Spleen (tissue), 11 donors: ENCODE measurements at regions not wholly inside any gene's neighbourhood (a gene's known extent, or its start where the extent isn't known, plus 50 kb on each side); places are given as distances from the start of the nearest gene placed in this dataset.

Source experiments
- DNase-seq: peaks from one replicate; pipeline ENCODE4 v3.0.0-alpha.2; 2020
- H3K27ac ChIP-seq, 8 donors: fragments of 200-600 bp; sonication (generic) in 7 of 8; 1 replicate in 4 of 8; 2 replicates in 4 of 8; pipeline versions ENCODE4 v1.5.0 to v1.8.0; 2016 to 2021; ENCODE audit warnings: inconsistent platforms in 4 of 8, mild to moderate bottlenecking in 4 of 8, moderate library complexity in 1 of 8
- H3K27me3 ChIP-seq, 7 donors: fragments of 200-600 bp; sonication (generic) in 6 of 7; replicated peaks in 1 of 7; 1 replicate in 4 of 7; 2 replicates in 3 of 7; pipeline versions ENCODE4 v1.5.0 to v1.8.0; 2016 to 2021; ENCODE audit warnings: inconsistent platforms in 3 of 7, mild to moderate bottlenecking in 1 of 7
- H3K36me3 ChIP-seq, 6 donors: fragments of 200-600 bp; sonication (generic) in 5 of 6; 1 replicate in 4 of 6; 2 replicates in 2 of 6; pipeline versions ENCODE4 v1.5.0 to v1.8.0; 2016 to 2021; ENCODE audit warnings: inconsistent platforms in 2 of 6
- H3K4me1 ChIP-seq, 6 donors: fragments of 200-600 bp; sonication (generic) in 5 of 6; 1 replicate in 3 of 6; 2 replicates in 3 of 6; pipeline versions ENCODE4 v1.5.0 to v1.8.0; 2016 to 2021; ENCODE audit warnings: inconsistent platforms in 3 of 6
- H3K4me3 ChIP-seq, 8 donors: fragments of 200-600 bp; sonication (generic) in 7 of 8; 1 replicate in 4 of 8; 2 replicates in 4 of 8; pipeline versions ENCODE4 v1.5.0 to v1.8.0; 2016 to 2021; ENCODE audit warnings: inconsistent platforms in 4 of 8, mild to moderate bottlenecking in 4 of 8, moderate library complexity in 2 of 8
- H3K9me3 ChIP-seq, 8 donors: fragments of 200-600 bp; sonication (generic) in 7 of 8; 1 replicate in 4 of 8; 2 replicates in 4 of 8; pipeline versions ENCODE4 v1.5.0 to v1.8.0; 2016 to 2021; ENCODE audit warnings: inconsistent platforms in 4 of 8
- CTCF ChIP-seq, 11 experiments: fragments of 200-600 bp in 7 of 11; fragments of 450-650 bp in 4 of 11; sonication (generic) in 4 of 11; IDR thresholded peaks in 8 of 11; conservative IDR thresholded peaks in 3 of 11; 1 replicate in 7 of 11; 2 replicates in 4 of 11; pipeline versions ENCODE4 v1.4.0 to v1.8.0; 2016 to 2021; ENCODE audit warnings: antibody characterized with exemption in 11 of 11, inconsistent platforms in 4 of 11, mild to moderate bottlenecking in 1 of 11
- POLR2A ChIP-seq, 3 donors: fragments of 450-650 bp; IDR thresholded peaks; one replicate each; pipeline ENCODE4 v1.5.1; 2017; ENCODE audit warnings: antibody characterized with exemption in 3 of 3, mild to moderate bottlenecking in 1 of 3
- POLR2AphosphoS5 ChIP-seq, 3 donors: sonication (generic); formaldehyde crosslinking; IDR thresholded peaks; one replicate each; pipeline ENCODE4 v1.5.1; 2017; ENCODE audit warnings: antibody characterized with exemption in 3 of 3
- WGBS, 5 donors: extraction: QIAGEN DNeasy Blood & Tissue Kit in 3 of 5; methylation state at CpG; one replicate each; pipeline versions ENCODE4 v1.1.5 to v1.1.7; 2013 to 2018; 5-methylcytosine and 5-hydroxymethylcytosine counted together
- intact Hi-C: fragments of 100-400 bp; cut with DNase I; formaldehyde crosslinking; loops from one replicate; pipeline ENCODE4 v1.15.0; 2023; ENCODE audit warnings: low total_unique reads
- donor health status: healthy with polysubstance abuse.
- donor health status: DM: no; HTN: no; CAD: no; lungs with moderate emphysema.
- donor health status: DM: no; HTN: no; CAD: no.
- donor health status: Bipolar disorder and iron deficiency.
- donor health status: healthy.
- donor health status: DM: no; HTN: no; CAD: no.
- donor health status: DM: yes; HTN: yes; CAD: no.

DNA sequence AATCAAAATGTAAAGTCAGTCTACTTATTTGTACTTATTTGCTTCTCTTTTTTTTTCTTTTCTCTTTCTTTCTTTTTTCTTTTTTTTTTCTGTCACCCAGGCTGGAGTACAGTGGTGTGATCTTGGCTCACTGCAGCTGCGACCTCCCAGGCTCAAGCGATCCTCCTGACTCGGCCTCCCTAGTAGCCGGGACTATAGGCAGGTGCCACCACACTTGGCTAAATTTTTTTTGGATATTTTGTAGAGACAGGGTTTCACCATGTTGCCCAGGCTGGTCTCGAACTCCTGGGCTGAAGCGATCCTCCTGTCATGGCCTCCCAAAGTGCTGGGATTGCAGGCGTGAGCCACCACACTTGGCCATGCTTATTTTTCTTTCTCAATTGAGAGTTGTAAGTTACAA is 98.8 kb upstream of the ZBTB40 start:
- no peaks in the 10 kb centered on the region for H3K36me3 ChIP-seq
- no peak overlapping the region for H3K4me3 ChIP-seq
- no peak for TF ChIP-seq POLR2AphosphoS5 (IDR thresholded peaks at IDR 0.05)
- TF ChIP-seq POLR2A (IDR thresholded peaks at IDR 0.05), result no peak
- TF ChIP-seq CTCF (IDR thresholded peaks at IDR 0.05 in 8 of 11, conservative IDR thresholded peaks at IDR 0.05 in 3 of 11), result no peak
- H3K27me3 ChIP-seq, result peaks cover 0 to 97% (median 30%) of the 10 kb centered on the region in 7 donors
- WGBS, 5 donors, result 85 to 96% (median 92%) methylated on average over 7 of the region's 7 CpGs
- H3K4me1 ChIP-seq, result peaks cover 0 to 5% (median 0%) of the 10 kb centered on the region in 6 donors
- intact Hi-C loops, result no loop called here
- H3K9me3 ChIP-seq, result no peaks in the 10 kb centered on the region
- no peak overlapping the region for H3K27ac ChIP-seq
- DNase-seq, result no peak

DNA sequence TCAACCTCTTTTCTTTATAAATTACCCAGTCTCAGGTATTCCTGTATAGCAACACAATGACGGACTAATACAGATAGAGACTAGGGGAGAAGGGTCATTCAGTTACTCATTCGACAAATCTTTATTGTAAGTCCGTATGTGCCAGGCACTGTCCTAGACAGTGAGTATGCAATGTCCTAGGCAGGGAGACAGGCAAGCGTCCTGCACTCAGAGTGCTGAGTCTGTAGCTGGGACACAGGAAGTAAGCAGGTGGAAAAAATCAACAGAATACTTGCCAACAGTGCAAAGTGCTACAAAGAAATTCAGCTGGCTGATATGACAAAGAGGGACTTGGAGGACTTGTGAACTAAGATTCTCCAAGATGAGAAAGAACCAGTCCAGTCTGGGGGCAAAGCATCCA is 92.2 kb upstream of the ZBTB40 start:
- Histone ChIP-seq H3K27ac (no peak overlapping the region), H3K36me3 (no peaks in the 10 kb centered on the region), H3K9me3 (no peaks in the 10 kb centered on the region), H3K4me1 (no peaks in the 10 kb centered on the region), H3K4me3 (no peak overlapping the region), H3K27me3 (peaks cover 0 to 63% (median 3%) of the 10 kb centered on the region in 7 donors)
- no peak for DNase-seq
- 81 to 90% (median 84%) methylated on average over 4 of the region's 4 CpGs for WGBS, 5 donors
- intact Hi-C loops, result no loop called here
- TF ChIP-seq CTCF (IDR thresholded peaks at IDR 0.05 in 8 of 11, conservative IDR thresholded peaks at IDR 0.05 in 3 of 11), result no peak
- no peak for TF ChIP-seq POLR2AphosphoS5 (IDR thresholded peaks at IDR 0.05)
- TF ChIP-seq POLR2A (IDR thresholded peaks at IDR 0.05), result no peak

DNA sequence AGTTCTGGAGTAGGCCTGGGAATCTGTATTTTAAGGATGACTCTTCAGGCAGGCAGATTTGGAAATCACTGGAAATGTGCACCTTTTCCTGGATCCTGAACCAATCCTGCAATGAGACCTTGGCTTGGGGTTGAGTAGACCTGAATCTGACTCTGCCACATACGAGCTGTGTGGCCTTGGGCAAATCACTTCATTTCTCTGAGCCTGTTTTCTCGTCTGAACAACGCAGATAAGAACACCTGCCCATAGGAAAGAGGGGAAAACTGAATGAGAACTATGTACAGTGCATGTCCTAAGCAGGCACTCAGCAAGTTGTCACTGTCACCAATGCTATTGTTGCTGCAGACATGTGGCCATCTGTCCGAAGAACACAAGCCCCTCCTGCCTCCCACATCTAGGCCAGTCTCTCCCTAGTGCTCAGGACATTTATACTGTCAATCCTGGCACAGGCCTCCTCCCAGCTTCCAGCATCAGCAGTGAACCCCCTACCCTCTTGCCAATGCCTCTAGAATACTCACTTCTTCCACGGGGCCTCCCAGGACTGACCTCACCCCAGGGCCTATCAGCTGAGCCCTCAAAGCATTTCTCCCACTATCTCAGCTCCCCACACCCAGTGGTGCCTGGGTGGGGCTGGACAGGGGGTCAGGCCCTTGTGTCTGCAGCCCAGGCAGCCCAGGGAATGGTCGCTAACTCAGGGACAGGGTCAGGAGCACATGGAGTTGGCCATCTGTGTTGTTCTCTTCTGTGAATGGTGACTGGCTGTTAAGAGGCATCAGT is 88.8 kb upstream of the ZBTB40 start:
- Histone ChIP-seq H3K27ac (no peak overlapping the region), H3K4me1 (no peaks in the 10 kb centered on the region), H3K9me3 (no peaks in the 10 kb centered on the region), H3K27me3 (peaks cover 0 to 60% (median 0%) of the 10 kb centered on the region in 7 donors), H3K4me3 (no peak overlapping the region), H3K36me3 (no peaks in the 10 kb centered on the region)
- no peak for TF ChIP-seq CTCF (IDR thresholded peaks at IDR 0.05 in 8 of 11, conservative IDR thresholded peaks at IDR 0.05 in 3 of 11)
- no peak for TF ChIP-seq POLR2A (IDR thresholded peaks at IDR 0.05)
- TF ChIP-seq POLR2AphosphoS5 (IDR thresholded peaks at IDR 0.05), result no peak
- WGBS, 5 donors, result 64 to 85% (median 73%) methylated on average over 5 to 6 of the region's 6 CpGs
- intact Hi-C loops, result no loop called here
- no peak for DNase-seq

DNA sequence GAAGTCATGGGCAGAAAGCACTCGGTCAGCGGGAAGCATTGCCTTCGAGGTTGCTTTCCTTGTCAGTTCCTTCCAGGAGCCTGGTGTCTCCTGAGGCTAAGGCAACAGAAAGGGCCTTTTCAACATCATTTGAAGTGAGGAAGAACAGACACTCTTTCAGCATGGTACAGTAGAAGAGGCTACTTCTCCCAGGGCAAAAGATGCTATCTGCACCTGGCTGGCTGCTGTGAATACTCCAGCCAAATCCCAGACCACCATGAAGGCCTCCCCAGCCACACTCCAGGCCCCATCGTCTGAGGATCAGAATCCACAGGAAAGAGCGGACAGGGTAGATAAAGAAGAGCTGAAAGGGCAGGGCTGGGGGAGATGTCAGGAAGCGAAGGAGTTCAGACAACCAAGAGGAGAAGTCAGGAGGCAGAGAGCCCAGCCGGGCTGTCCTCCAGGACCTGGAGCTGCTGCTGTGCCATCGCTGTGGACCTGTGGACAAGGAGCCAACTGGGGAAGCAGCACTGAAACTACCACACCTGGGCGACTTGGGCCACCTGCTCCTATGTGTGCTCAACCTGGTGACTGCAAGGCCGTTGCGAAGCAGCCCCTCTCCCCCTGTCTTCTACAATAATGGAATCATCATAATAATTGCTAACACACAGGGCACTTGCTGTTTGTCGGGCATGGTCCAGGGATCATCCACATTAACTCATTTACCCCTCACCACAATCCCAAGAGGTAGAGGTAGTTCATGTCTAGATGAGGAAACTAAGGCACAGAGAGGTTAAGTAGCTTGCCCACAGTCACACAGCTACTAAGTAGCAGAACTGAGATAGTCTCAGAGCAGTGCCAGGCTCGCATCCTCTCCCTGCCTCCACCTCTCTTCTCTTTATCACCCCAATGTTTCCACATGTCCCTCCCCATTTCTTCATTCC is 88.0 kb upstream of the ZBTB40 start:
- no peak overlapping the region for H3K4me3 ChIP-seq
- H3K4me1 ChIP-seq, result no peaks in the 10 kb centered on the region
- H3K9me3 ChIP-seq, result no peaks in the 10 kb centered on the region
- WGBS, 5 donors, result 72 to 78% (median 73%) methylated on average over 13 of the region's 13 CpGs
- intact Hi-C loops, result no loop called here
- H3K36me3 ChIP-seq, result no peaks in the 10 kb centered on the region
- TF ChIP-seq POLR2A (IDR thresholded peaks at IDR 0.05) (no peak), POLR2AphosphoS5 (IDR thresholded peaks at IDR 0.05) (no peak), CTCF (IDR thresholded peaks at IDR 0.05 in 8 of 11, conservative IDR thresholded peaks at IDR 0.05 in 3 of 11) (no peak)
- H3K27ac ChIP-seq, result no peak overlapping the region
- peaks cover 0 to 60% (median 0%) of the 10 kb centered on the region in 7 donors for H3K27me3 ChIP-seq
- no peak for DNase-seq
